Neural crest cell (in vitro differentiated cells): ENCODE measurements at regions not wholly inside any gene's neighbourhood (a gene's known extent, or its start where the extent isn't known, plus 50 kb on each side); places are given as distances from the start of the nearest gene placed in this dataset.

Experiments used
- DNase-seq: peaks from one replicate; pipeline ENCODE4 v3.0.0; 2021; ENCODE audit warnings: low read depth, mixed read lengths, low spot score
- H3K27ac Mint-ChIP-seq: one replicate; pipeline ENCODE4 v1.8.0; 2021; ENCODE audit warnings: mild to moderate bottlenecking, mixed read lengths; ENCODE audit not compliant: unreplicated experiment
- H3K27me3 Mint-ChIP-seq: 2 replicates; pipeline ENCODE4 v1.8.0; 2021; ENCODE audit warnings: low read depth, mild to moderate bottlenecking, mixed read lengths
- H3K36me3 Mint-ChIP-seq: 2 replicates; pipeline ENCODE4 v1.8.0; 2021; ENCODE audit warnings: low read depth, mild to moderate bottlenecking, mixed read lengths
- H3K4me1 Mint-ChIP-seq: 2 replicates; pipeline ENCODE4 v1.8.0; 2021; ENCODE audit warnings: mixed read lengths
- H3K4me3 Mint-ChIP-seq: one replicate; pipeline ENCODE4 v1.8.0; 2021; ENCODE audit warnings: mild to moderate bottlenecking, mixed read lengths
- H3K9me3 Mint-ChIP-seq: 2 replicates; pipeline ENCODE4 v1.8.0; 2021; ENCODE audit warnings: mixed read lengths
- TF ChIP-seq, protein P1 (sequence below): fragments of 200-600 bp; sonication (generic); conservative IDR thresholded peaks from 2 replicates; pipeline ENCODE4 v1.5.0; 2021; ENCODE audit warnings: antibody characterized with exemption, mild to moderate bottlenecking

DNA sequence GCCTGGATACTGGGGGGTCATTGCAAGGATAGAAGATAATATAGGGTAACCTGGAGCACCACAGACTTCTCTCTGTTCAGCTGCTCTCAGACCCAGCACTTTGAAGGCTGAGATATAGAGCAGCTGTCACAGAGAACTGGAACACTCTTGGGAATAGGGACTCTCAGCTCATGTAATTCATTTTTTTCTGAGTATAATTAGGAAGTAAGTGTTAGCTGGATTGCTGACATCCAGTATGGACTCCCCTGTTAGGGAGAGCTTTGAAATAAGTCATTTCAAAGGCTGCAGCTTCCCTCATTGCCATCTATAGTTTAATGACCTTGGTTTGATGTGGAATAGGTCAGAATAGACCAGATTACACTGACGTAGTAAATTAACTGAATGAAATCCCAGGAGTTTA lies 120.8 kb upstream of the POU2AF2 start:
- Mint-ChIP-seq H3K4me1 (no peaks in the 10 kb centered on the region), H3K36me3 (no peaks in the 10 kb centered on the region), H3K27me3 (peaks cover 7% of the 10 kb centered on the region), H3K4me3 (no peak overlapping the region), H3K9me3 (no peaks in the 10 kb centered on the region), H3K27ac (no peak overlapping the region)
- TF ChIP-seq, protein P1, sequence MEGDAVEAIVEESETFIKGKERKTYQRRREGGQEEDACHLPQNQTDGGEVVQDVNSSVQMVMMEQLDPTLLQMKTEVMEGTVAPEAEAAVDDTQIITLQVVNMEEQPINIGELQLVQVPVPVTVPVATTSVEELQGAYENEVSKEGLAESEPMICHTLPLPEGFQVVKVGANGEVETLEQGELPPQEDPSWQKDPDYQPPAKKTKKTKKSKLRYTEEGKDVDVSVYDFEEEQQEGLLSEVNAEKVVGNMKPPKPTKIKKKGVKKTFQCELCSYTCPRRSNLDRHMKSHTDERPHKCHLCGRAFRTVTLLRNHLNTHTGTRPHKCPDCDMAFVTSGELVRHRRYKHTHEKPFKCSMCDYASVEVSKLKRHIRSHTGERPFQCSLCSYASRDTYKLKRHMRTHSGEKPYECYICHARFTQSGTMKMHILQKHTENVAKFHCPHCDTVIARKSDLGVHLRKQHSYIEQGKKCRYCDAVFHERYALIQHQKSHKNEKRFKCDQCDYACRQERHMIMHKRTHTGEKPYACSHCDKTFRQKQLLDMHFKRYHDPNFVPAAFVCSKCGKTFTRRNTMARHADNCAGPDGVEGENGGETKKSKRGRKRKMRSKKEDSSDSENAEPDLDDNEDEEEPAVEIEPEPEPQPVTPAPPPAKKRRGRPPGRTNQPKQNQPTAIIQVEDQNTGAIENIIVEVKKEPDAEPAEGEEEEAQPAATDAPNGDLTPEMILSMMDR: no peak
- no peak for DNase-seq

DNA sequence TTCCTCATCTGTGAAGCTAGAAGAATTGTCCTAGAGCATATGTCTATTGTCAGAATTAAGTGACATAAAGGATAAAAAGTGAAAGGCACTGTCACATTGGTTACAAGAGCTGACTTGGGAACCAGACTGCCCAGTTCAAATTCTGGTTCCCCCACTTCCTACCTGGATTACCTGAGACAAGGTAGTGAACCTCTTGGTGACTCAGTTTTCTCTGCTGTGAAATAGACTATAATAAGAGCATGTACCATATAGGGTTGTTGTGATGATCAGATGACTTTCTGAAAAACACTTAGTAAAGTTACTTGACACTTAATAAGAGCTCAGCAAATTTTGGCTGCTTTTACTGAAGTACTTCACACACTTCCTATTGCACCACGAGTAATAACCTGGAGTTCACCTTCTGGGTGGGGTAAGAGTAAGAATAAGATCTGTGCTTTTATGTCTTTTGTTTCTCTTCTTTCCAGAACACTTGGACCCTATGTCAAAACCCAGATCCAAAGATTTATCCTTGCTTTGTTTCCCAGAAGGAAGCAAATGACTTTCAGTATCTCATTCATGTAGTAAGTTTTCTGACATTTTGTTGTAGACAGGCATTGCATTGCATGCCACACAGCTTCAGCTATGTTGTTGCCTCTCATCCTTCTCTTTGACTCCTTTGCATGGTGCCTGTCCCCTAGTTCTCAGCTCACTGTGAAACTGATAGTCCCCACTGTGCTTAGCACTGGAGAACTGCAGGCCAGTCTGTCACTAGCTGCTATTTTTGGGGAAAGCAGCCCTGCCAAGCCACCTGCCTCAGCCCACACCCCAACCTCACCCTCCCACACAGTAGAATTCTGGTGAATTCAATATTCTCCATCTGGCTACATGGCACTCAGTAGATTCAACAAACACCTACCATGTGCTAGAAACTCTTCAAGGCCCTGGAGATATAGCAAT lies 121.8 kb upstream of the POU2AF2 start:
- Mint-ChIP-seq H3K27ac (no peak overlapping the region), H3K27me3 (peaks cover 7% of the 10 kb centered on the region), H3K4me3 (no peak overlapping the region), H3K9me3 (no peaks in the 10 kb centered on the region), H3K4me1 (no peaks in the 10 kb centered on the region), H3K36me3 (no peaks in the 10 kb centered on the region)
- DNase-seq: no peak
- TF ChIP-seq, protein P1: no peak

DNA sequence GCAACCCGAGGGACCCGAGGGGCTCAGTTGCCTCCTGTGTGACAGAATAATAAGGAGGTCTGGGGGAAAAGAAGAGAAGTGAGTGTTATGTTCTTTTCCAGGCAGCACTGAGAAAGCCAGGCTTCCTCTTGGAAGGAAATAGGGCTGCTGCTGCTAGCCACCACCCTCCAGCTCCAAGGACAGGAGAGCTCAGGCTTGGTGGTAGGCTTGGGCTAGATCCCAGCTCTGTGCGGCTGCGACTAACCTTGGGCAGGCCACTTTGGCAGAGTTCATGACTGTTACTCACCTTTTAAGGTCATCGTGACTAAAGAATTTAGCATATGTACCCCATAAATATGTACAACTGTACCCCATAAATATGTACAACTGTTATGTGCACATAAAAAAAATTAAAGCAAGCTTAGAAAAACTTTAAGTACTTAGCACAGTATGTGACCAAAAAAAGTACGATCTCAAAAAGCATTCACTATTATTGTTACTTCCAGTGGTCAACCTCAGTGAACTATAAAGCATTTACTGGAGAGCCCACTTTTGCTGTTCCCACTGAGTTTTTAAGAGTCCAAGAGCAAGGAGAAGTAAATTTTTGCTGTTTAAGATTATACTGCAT lies 124.7 kb upstream of the POU2AF2 start:
- TF ChIP-seq, protein P1: no peak
- no peaks in the 10 kb centered on the region for H3K27me3 Mint-ChIP-seq
- no peaks in the 10 kb centered on the region for H3K36me3 Mint-ChIP-seq
- H3K27ac Mint-ChIP-seq: no peak overlapping the region
- H3K9me3 Mint-ChIP-seq: no peaks in the 10 kb centered on the region
- H3K4me1 Mint-ChIP-seq: no peaks in the 10 kb centered on the region
- DNase-seq: no peak
- H3K4me3 Mint-ChIP-seq: no peak overlapping the region

DNA sequence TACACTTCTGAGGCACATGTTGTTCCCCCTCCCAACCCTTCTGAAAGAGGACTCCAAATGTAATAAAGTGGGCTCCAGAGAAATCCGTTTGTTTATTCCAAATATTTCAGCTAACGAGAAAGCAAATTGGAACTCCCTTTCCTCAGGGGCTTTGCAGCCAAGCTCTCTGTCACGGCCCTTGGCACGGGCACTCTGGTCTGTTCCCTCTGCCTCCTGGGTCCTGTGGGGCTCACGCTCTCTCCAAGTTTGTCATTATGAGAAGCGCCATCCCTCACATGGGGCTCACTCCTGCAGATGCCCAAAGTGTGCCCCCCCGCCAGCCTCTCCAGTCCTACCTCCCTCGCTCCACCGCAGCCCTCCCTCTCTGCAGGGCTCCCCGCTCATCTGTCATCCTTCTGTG lies 125.4 kb upstream of the POU2AF2 start:
- no peak for DNase-seq
- H3K4me3 Mint-ChIP-seq: no peak overlapping the region
- no peaks in the 10 kb centered on the region for H3K36me3 Mint-ChIP-seq
- no peaks in the 10 kb centered on the region for H3K4me1 Mint-ChIP-seq
- TF ChIP-seq, protein P1: no peak
- no peaks in the 10 kb centered on the region for H3K9me3 Mint-ChIP-seq
- no peaks in the 10 kb centered on the region for H3K27me3 Mint-ChIP-seq
- no peak overlapping the region for H3K27ac Mint-ChIP-seq

DNA sequence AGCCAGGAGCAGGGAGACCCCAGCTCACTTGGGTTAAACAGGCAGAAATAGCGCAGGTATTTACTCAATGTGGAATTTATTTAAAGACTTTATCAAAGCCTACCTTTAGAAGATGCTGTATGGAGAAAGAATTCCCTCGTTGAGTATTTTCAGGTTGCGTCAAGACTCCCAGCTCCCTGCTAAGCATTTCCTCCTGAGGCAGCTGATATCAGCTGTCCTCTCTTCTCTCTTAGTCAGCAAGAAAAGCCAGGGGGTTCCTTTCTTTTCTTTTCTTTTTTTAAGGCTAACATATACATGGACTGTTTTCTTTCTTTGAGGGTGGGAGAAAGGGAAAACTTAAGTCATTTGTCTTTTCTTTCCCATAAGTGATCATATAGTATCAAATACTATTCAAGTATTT lies 125.8 kb upstream of the POU2AF2 start:
- H3K4me3 Mint-ChIP-seq: no peak overlapping the region
- DNase-seq: no peak
- TF ChIP-seq, protein P1: no peak
- H3K27ac Mint-ChIP-seq: no peak overlapping the region
- H3K36me3 Mint-ChIP-seq: no peaks in the 10 kb centered on the region
- peaks cover under 1% of the 10 kb centered on the region for H3K9me3 Mint-ChIP-seq
- no peaks in the 10 kb centered on the region for H3K27me3 Mint-ChIP-seq
- no peaks in the 10 kb centered on the region for H3K4me1 Mint-ChIP-seq
